ENCODE measurements at regions not wholly inside any gene's neighbourhood (a gene's known extent, or its start where the extent isn't known, plus 50 kb on each side); places are given as distances from the start of the nearest gene placed in this dataset.

GRCh38 chr15:45993072-45993471 is 358.2 kb downstream of the SQOR start:
- no peaks in the 10 kb centered on the region for H3K4me1 ChIP-seq (ENCODE audit: low read depth)
- no peak overlapping the region for H3K4me3 ChIP-seq
- no peaks in the 10 kb centered on the region for H3K9me3 ChIP-seq
- ATAC-seq = peak; percentile 75
- intact Hi-C loops (cut with DNase I, micrococcal nuclease) = no loop called here
- DNase-seq = no peak
- H3K36me3 ChIP-seq (ENCODE audit: low read depth) = no peaks in the 10 kb centered on the region
- no peak for TF ChIP-seq CTCF (IDR thresholded peaks at IDR 0.05)

- Histone ChIP-seq H3K9me3 (no peaks in the 10 kb centered on the region), H3K4me1 (ENCODE audit: low read depth) (no peaks in the 10 kb centered on the region), H3K4me3 (no peak overlapping the region), H3K36me3 (ENCODE audit: low read depth) (no peaks in the 10 kb centered on the region)
- peak; percentile 35 for ATAC-seq
- no peak for TF ChIP-seq CTCF (IDR thresholded peaks at IDR 0.05)
- DNase-seq = no peak
- intact Hi-C loops (cut with DNase I, micrococcal nuclease) = no loop called here
These were observed 358.7 kb downstream of the SQOR start for GRCh38 chr15:45993508-45993907.

- intact Hi-C loops (cut with DNase I, micrococcal nuclease) = no loop called here
- no peak overlapping the region for H3K4me3 ChIP-seq
- no peaks in the 10 kb centered on the region for H3K4me1 ChIP-seq (ENCODE audit: low read depth)
- DNase-seq (no peak), ATAC-seq (no peak)
- no peaks in the 10 kb centered on the region for H3K9me3 ChIP-seq
- no peaks in the 10 kb centered on the region for H3K36me3 ChIP-seq (ENCODE audit: low read depth)
- no peak for TF ChIP-seq CTCF (IDR thresholded peaks at IDR 0.05)
These were observed 361.0 kb downstream of the SQOR start for GRCh38 chr15:45995800-45996199.

GRCh38 chr15:46014532-46014931 is 379.7 kb downstream of the SQOR start:
- Histone ChIP-seq H3K4me1 (ENCODE audit: low read depth) (no peaks in the 10 kb centered on the region), H3K9me3 (peaks cover 7% of the 10 kb centered on the region), H3K4me3 (no peak overlapping the region), H3K36me3 (ENCODE audit: low read depth) (no peaks in the 10 kb centered on the region)
- intact Hi-C loops (cut with DNase I, micrococcal nuclease) = no loop called here
- no peak for ATAC-seq
- DNase-seq = no peak
- no peak for TF ChIP-seq CTCF (IDR thresholded peaks at IDR 0.05)

GRCh38 chr15:46034755-46035154 is 399.9 kb downstream of the SQOR start:
- intact Hi-C loops (cut with DNase I, micrococcal nuclease) = no loop called here
- DNase-seq = no peak
- TF ChIP-seq CTCF (IDR thresholded peaks at IDR 0.05) = no peak

GRCh38 chr15:46039703-46040102 is 404.9 kb downstream of the SQOR start:
- no peak for DNase-seq
- intact Hi-C loops (cut with DNase I, micrococcal nuclease) = no loop called here

More at GRCh38 chr15:46034755-46035154, 399.9 kb downstream of the SQOR start:
- Histone ChIP-seq H3K9me3 (no peaks in the 10 kb centered on the region), H3K4me3 (no peak overlapping the region), H3K4me1 (ENCODE audit: low read depth) (no peaks in the 10 kb centered on the region), H3K36me3 (ENCODE audit: low read depth) (no peaks in the 10 kb centered on the region)
- no peak for ATAC-seq

More at GRCh38 chr15:46039703-46040102, 404.9 kb downstream of the SQOR start:
- Histone ChIP-seq H3K9me3 (no peaks in the 10 kb centered on the region), H3K36me3 (ENCODE audit: low read depth) (no peaks in the 10 kb centered on the region), H3K4me1 (ENCODE audit: low read depth) (no peaks in the 10 kb centered on the region), H3K4me3 (no peak overlapping the region)
- TF ChIP-seq CTCF (IDR thresholded peaks at IDR 0.05) = no peak
- ATAC-seq = no peak
